D341Med (cell line): ENCODE measurements at regions not wholly inside any gene's neighbourhood (a gene's known extent, or its start where the extent isn't known, plus 50 kb on each side); places are given as distances from the start of the nearest gene placed in this dataset.

Experiments
- DNase-seq: peaks from one replicate; pipeline ENCODE4 v3.0.0; 2012; ENCODE audit warnings: low spot score

DNA sequence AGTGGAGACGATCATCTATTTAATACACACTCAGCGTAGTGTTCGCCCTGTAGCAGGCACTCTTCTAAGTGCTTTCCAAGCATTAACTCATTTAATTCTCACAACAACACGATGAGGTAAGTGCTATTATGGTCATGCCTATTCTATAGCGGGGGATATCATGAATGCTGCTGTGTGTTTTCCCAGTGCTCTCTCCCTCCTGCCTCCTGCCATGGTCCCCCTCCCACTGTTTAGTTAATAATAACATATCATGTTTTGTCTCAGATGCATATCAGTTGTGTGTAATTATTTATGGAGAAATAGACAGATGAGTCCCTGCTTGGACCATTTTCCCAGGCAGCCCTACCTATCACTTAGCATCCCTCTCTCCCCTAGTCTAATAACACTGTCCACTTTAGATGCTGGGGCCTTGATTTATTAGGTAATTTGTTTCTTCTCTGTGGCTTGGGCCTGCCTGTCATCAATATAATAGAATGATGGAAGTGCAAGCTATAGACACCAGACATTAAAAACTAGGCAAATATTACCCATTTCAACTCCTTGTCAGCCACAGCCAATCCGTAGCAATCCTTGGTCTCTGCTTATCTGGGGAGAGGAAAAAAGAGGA is 122.9 kb upstream of the TLE3 start:
- DNase-seq: no peak

DNA sequence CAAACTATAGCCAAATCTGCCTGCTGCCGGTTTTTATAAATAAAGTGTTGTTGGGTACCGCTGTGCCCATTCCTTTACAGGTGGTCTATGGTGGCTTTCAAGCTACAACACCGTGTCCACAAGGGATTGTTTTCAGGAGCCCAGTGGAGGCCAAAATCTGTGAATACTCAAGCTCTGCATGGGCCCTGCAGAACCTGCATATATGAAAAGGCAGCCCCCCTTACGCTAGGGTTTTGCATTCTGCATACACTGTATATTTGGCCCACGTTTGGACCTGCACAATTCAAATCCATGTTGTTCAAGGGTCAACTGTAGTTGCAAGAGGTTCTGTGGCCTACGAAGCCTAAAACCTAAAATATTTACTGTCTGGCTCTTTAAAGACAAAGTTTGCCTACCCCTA is 122.2 kb upstream of the TLE3 start:
- DNase-seq: no peak

GRCh38 chr15:70219256-70219895 is 121.7 kb upstream of the TLE3 start:
- no peak for DNase-seq

DNA sequence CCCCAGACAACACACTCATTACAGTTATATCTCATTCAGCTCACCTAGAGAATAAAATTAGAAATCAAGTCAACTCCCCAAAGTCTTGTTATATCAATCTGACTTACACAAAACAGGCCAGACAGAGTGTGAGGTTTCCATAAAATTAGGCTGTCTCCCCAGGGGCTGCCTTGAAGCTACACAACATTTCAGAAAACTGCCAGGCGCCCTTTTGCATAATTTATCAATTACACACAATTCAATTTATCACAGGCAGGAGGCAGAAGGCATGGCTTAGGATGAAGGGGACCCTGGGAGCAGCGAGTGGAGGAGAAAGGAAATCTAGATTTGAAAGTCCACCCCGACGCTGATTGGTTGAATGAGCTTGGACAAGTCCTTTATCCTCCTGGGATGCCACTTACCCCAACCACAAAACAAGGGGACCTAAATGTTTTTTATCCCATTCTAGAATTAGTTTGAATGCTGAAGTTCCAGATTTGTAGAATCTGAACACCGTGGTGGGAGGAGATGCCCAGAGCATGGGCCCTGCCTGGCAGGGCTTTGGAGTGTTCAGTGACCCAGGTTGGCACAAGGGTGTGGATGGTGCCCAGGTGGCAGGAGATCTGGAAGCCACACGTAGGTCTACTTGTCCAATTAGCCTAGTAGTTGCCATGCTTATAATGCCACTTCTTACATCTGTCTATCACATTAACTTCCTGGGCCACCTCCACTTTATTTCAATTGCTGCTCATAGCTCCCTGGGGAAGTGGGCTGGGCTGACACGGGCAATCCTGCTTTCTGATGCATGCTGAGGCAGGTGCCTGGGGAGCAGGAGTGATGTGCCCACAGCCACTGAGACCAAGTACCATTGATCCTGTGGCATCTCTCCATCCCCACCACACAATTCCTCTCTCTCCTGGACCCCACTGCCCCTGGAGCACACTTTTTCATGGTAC is 119.8 kb upstream of the TLE3 start:
- DNase-seq: no peak

- DNase-seq: no peak
Observed at GRCh38 chr15:70215951-70216350, 118.2 kb upstream of the TLE3 start.

DNA sequence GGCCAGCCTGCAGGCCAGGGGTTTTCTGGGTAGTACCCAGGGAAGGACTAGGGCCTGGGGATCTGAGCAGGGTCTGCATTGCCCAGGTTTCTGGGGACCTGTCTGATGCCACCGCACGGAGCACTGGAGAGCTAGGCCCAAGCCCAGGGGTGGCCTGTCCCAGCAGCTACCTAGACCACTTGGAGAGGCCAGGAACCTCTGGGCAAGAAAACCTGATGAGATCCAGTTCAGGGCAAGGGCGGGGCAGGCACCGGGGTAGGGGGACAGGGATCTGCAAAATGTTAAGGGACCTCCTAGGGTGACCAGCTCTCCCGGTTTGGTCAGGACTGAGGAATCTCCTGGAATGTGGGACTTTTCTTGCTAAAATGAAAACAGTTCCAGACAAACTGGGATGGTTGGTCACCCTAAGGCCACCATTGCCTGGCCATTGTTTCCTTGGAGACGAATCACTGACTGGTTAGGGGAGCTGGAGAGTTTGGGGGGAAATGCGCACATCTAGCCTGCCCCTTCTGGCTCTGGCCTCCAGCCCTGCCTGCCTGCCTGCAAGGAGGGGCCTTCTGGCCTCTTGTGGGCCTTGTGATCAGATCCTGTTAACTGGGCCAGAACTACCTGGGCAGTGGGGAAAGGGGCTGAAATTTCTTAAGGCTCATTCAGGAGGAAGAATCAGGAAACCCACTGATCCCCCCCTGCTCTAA is 117.4 kb upstream of the TLE3 start:
- DNase-seq: no peak

GRCh38 chr15:70214276-70214675 is 116.6 kb upstream of the TLE3 start:
- DNase-seq: no peak

GRCh38 chr15:70213794-70214193 is 116.1 kb upstream of the TLE3 start:
- DNase-seq: no peak

DNA sequence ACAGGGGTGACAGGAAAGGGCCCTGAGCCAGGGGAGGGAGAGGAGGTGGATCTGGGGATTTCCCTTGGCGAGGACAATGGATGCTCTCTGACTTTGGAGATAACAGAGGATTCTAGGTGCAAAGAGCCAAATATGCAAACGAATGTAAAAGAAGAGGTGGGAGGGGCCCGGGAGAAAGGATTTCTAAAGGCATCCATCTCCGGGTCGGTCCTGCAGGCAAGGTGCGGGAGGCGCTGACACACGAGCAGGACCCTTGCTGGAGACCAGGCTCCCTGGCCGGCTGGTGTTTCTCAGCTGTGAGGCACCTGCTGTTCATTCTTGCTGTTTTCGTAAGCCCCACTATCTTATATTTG is 115.2 kb upstream of the TLE3 start:
- DNase-seq: no peak

- no peak for DNase-seq
Observed at GRCh38 chr15:70212286-70212962, 114.7 kb upstream of the TLE3 start.

- no peak for DNase-seq
Observed at GRCh38 chr15:70210528-70210927, 112.8 kb upstream of the TLE3 start.

DNA sequence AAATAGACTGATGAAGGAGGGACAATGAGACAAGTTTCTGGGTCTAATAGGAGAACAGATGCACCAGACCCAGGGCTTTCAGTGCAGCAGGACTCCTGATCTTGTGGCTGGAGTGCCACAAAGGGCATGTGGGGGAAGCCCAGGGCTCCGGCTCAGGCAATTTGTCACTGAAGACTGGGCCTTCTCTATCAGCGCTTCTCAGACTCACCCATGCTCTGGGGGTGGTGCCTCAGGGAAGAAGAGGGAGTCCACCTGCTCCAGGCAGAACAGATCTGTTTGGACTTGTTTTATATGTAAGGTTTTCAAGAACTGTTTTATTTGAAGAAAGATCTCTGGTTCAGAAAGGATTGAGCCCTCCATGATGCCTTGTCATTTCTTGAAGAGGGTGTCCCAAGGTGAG is 112.4 kb upstream of the TLE3 start:
- DNase-seq: no peak

- no peak for DNase-seq
Observed at GRCh38 chr15:70209499-70209898, 111.8 kb upstream of the TLE3 start.

DNA sequence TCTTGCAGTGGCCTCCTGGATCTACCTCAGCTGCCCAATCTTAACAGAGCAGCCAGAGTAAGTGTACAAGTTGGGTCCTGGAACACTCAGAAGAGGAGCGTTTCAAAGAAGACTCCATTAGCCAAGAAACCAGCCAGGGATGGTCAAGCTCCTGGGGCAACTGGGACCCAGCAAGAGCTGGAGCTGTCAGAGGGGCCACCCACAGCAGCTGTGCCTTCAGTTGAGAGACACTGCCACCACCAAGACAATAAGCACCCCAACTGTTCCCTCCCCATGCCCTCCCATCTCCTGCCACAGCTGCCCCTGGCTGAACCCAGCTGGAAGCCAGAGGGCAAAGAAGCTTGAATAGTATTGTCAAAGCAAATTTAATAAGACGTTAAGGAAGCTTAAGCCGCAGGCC is 110.6 kb upstream of the TLE3 start:
- no peak for DNase-seq

DNA sequence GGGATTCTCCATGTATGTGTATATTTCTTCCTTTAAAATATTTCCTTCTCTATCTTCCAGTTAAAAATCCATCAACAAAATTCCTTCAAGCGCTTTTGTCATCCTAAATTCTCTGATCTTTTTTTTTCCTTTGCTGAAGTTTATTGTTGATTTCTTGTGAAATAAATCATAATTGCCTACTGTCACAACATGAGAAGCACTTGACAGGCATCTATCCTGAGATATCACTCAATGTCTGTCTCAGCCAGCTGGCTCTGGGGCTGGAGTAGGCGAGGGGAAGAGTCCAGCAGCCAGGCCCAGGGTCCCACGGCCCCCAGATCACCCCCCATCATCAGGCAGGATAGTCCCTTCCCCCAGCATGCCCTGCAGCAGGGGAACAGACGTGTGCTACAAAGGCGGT is 109.0 kb upstream of the TLE3 start:
- DNase-seq: no peak

DNA sequence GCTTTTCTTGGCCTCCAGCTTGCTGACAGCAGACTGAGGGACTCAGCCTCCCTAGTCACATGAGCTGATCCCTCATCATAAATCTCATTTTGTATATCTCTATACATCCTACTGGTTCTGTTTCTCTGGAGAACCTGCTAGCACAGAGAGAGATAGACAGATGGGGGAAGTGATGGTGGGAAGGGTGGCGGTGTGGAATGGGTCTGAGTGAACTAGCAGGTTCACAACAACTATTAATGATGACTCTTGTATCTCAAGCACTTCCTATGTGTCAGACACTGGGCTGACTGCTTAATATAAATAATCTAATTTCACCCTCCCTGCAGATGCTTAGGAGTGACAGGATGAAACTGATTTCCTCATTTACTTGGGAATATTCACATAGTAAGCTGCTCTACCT is 106.9 kb upstream of the TLE3 start:
- DNase-seq: no peak

- DNase-seq: no peak
Observed at GRCh38 chr15:70203981-70204560, 106.4 kb upstream of the TLE3 start.

DNA sequence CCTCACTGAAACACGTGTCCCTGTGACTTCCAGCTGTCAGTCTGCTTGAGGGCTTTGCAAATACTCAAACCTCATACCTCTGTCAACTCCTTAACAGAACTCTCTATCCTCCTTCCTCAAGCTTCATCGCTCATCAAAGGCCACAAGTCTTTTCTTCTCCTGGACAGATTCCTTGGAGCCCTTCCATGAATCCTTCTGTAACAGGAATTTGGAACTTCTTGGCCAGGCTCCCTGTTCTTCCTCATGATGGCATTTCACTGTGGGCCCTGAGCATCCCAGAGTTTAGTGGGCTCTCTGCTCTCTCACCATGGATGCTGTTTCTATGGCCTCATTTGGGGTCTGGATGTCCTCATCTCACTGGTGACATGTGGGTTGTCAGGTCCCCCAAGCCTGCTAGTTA is 105.0 kb upstream of the TLE3 start:
- DNase-seq: no peak

DNA sequence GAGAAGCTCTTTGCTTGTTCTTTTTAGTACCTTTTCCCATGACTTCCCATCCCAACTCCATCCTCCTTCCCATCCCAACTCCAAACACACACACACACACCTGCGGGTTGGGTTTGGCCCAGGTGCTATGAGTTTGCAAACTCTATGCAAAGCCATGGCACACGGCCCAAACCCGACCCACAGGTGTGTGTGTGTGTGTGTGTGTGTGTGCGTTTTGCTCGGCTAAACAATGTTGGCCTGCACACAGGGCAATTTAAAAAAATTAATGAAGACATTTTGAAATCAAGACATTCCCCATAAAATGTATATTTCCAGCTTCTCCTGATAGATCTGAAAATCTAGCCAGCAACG is 103.7 kb upstream of the TLE3 start:
- DNase-seq: no peak

DNA sequence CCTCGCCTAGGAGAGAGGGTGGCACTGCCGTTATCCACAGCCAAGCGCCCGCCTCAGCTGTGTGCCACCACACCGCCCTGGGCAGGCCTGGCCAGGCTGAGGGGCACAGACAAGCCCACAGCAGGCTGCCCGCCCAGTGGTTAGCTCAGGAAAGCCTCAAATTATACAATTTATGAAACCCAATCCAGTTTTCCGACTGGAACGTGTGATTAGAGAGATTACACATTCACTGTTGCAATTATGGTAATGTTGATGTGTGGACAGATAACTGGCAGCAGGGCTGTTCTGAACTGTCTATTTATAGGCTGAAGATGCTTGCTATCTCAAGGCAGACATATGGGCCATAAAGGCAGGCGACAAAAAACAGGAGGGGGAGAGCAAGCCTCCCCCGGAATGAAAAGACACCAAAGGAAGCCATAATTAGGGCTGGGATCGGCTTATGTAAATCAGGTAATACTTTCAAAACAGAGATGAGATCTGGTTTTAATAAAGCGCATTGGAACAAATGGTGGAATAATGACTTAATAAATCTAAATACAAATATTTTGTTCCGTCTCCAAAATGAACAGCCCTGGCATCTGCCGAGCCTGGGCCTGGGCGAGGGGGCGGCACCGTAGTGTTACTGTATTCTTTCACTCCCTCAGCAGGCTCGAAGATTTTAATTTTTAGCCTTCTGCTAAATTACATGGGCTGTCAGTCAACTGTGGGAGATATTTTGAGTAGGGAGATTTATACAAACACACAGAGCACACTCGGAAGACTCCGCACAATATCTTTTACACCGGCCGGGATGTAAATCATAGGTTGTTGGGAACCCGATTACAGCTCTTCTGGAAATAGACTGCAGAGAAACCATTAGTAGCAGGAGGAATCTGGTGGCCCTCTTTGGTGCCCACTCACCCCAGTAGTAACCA is 103.1 kb upstream of the TLE3 start:
- DNase-seq: peak; percentile 82
